HFFc6 (cell line): ENCODE measurements at regions not wholly inside any gene's neighbourhood (a gene's known extent, or its start where the extent isn't known, plus 50 kb on each side); places are given as distances from the start of the nearest gene placed in this dataset.

Experiments used
- DNase-seq: peaks from one replicate; pipeline ENCODE4 v3.0.0-alpha.2; 2018
- H3K27ac Mint-ChIP-seq: 2 replicates; pipeline ENCODE4 v1.8.0; 2020; ENCODE audit warnings: mild to moderate bottlenecking, mixed read lengths
- H3K27me3 Mint-ChIP-seq: 2 replicates; pipeline ENCODE4 v1.8.0; 2021; ENCODE audit warnings: mild to moderate bottlenecking, moderate library complexity, mixed read lengths; ENCODE audit not compliant: insufficient read depth
- H3K36me3 Mint-ChIP-seq: 2 replicates; pipeline ENCODE4 v1.8.0; 2021; ENCODE audit warnings: low read depth, mixed read lengths
- H3K4me1 Mint-ChIP-seq: 2 replicates; pipeline ENCODE4 v1.8.0; 2020; ENCODE audit warnings: low read depth, mixed read lengths
- H3K4me3 Mint-ChIP-seq: 2 replicates; pipeline ENCODE4 v1.8.0; 2020; ENCODE audit warnings: mild to moderate bottlenecking, moderate library complexity, mixed read lengths
- H3K9me3 Mint-ChIP-seq: 2 replicates; pipeline ENCODE4 v1.8.0; 2020; ENCODE audit warnings: mild to moderate bottlenecking, mixed read lengths
- TF ChIP-seq, protein P1 (sequence below): fragments of 200-600 bp; sonication (generic); IDR thresholded peaks from 2 replicates; pipeline ENCODE4 v1.5.0; 2021; ENCODE audit warnings: antibody characterized with exemption, mild to moderate bottlenecking

DNA sequence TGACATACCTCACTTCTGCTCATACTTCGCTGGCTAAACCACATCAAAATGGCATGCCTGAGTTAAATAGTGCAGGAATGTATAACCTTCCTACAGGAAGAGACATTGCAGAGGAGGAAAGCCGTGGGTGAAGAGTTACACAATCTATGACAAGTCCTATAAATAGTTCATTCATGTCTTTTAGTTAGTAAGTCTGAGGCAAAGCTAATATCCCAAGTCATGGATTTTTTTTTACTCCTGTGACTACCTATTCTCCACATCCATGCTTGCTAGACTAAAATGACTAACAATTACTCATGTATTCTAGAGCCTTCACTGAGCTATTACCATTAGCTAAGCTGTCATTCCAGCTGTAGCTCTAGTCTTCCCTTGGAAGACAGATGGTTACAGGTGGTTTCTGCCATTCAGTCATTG lies 391.3 kb downstream of the NR2F1-AS1 start:
- Mint-ChIP-seq H3K36me3 (no peaks in the 10 kb centered on the region), H3K9me3 (no peaks in the 10 kb centered on the region), H3K27me3 (peaks cover 1% of the 10 kb centered on the region; the same call in 1 of the 2 replicates), H3K4me3 (peak overlapping the region; percentile 28; the same call in 1 of the 2 replicates), H3K4me1 (peaks cover 92% of the 10 kb centered on the region), H3K27ac (peak overlapping the region; percentile 20)
- peak; percentile 95 for DNase-seq
- TF ChIP-seq, protein P1, sequence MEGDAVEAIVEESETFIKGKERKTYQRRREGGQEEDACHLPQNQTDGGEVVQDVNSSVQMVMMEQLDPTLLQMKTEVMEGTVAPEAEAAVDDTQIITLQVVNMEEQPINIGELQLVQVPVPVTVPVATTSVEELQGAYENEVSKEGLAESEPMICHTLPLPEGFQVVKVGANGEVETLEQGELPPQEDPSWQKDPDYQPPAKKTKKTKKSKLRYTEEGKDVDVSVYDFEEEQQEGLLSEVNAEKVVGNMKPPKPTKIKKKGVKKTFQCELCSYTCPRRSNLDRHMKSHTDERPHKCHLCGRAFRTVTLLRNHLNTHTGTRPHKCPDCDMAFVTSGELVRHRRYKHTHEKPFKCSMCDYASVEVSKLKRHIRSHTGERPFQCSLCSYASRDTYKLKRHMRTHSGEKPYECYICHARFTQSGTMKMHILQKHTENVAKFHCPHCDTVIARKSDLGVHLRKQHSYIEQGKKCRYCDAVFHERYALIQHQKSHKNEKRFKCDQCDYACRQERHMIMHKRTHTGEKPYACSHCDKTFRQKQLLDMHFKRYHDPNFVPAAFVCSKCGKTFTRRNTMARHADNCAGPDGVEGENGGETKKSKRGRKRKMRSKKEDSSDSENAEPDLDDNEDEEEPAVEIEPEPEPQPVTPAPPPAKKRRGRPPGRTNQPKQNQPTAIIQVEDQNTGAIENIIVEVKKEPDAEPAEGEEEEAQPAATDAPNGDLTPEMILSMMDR, result no peak

DNA sequence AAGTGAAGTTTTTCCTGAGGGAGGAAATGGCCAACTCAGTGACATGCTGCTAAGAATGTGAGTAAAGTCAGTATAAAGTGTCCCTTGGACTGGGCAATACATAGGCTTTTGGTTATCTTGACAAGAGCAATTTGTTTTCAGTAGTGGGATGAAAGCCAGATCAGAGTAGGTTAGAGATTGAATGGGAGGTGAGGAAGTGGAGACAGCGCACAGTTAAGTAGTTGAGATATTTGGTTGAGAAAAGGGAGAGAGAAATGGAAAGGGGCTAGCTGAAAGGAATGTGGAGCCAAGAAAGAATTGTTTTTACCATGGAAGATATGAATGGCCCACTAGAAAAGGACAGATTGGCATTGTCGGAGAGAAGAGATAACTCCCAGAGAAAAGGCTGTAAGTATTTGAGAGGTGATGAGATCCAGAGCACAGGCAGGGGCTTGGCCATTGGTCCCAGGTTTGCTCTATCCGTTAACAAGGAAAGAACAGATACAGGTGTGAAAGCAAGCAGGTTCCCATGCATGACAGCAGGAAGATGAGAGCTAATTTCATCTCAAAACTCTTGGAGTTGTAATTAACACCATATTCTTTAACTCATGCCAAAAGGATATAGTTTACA lies 392.0 kb downstream of the NR2F1-AS1 start:
- TF ChIP-seq, protein P1, result no peak
- peaks cover 85% of the 10 kb centered on the region for H3K4me1 Mint-ChIP-seq
- H3K27ac Mint-ChIP-seq, result peak overlapping the region; percentile 20; the same call in 1 of the 2 replicates
- no peak for DNase-seq
- peaks cover 1% of the 10 kb centered on the region; the same call in 1 of the 2 replicates for H3K27me3 Mint-ChIP-seq
- H3K36me3 Mint-ChIP-seq, result no peaks in the 10 kb centered on the region
- no peak overlapping the region for H3K4me3 Mint-ChIP-seq
- H3K9me3 Mint-ChIP-seq, result no peaks in the 10 kb centered on the region

DNA sequence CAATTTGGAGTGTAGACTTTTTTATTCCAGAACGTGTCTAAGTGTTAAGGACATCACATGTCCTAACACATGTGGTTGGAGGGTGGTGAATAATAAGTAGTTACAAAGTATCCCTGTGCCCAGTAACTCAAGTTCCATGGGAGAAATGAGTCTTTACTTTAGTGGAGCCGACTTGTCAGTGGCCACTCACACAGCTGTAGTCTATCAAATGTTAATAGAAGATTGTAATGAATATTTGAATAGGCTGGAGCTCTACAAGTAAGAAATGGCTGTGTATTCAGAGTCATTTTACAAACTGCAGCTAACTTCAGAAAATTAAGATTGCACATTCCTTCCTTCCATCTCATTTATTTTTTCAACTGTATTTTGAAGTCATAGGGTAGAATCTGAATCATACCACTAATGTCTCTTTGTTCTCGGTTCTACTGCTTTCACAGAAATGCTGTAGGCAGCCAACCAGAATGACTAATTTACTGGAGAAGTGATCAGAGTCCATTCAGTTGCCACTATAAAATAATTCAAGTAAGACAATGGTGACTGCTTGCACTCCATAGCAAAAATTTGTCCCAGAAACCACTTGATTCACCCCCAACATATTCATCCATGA lies 394.8 kb downstream of the NR2F1-AS1 start:
- DNase-seq, result peak; percentile 81
- Mint-ChIP-seq H3K4me3 (peak overlapping the region; percentile 39; the same call in 1 of the 2 replicates), H3K27ac (peak overlapping the region; percentile 69), H3K36me3 (no peaks in the 10 kb centered on the region), H3K27me3 (peaks cover 1% of the 10 kb centered on the region; the same call in 1 of the 2 replicates), H3K9me3 (no peaks in the 10 kb centered on the region), H3K4me1 (peaks cover 57% of the 10 kb centered on the region)
- TF ChIP-seq, protein P1, result no peak

DNA sequence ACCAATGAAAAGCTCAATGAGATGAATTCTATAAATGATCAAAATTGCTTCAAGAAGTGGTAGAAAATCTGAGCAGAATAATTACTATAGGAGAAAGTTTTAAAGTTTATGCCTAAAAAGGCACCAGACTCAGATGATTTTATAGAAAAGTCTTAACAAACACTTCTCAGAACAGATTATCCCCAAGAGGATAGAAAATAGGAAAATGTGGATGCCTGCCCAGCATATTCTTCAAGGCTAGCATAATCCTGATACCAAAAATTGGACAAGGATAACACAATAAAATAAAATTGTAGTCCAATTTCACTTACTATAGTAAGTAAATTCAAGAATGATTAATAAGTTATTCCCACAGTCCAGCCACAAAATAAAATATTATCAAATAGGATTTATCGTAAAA lies 397.0 kb downstream of the NR2F1-AS1 start:
- TF ChIP-seq, protein P1, result no peak
- DNase-seq, result no peak
- H3K27me3 Mint-ChIP-seq, result peaks cover 1% of the 10 kb centered on the region; the same call in 1 of the 2 replicates
- no peaks in the 10 kb centered on the region for H3K9me3 Mint-ChIP-seq
- peaks cover 35% of the 10 kb centered on the region for H3K4me1 Mint-ChIP-seq
- H3K36me3 Mint-ChIP-seq, result no peaks in the 10 kb centered on the region
- no peak overlapping the region for H3K4me3 Mint-ChIP-seq
- no peak overlapping the region for H3K27ac Mint-ChIP-seq

DNA sequence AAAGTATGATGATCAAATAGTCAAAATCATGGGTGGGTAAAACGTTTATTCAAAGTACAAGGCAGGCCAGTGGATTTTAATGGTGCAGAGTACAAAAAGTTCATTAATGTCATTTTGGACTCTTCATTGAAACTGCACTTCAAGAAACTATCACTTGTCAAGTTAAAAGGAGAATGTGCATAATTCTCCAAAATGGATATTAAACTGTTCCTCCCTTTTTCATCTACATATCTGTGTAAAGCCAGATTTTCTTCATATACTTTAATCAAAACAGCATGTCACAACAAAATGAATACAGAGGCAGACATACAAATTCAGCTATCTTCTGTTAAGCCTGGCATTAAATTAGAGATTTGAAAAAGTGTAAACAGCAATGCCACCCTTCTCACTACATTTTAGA lies 401.6 kb downstream of the NR2F1-AS1 start:
- TF ChIP-seq, protein P1, result no peak
- Mint-ChIP-seq H3K4me3 (no peak overlapping the region), H3K27ac (no peak overlapping the region), H3K4me1 (no peaks in the 10 kb centered on the region), H3K9me3 (no peaks in the 10 kb centered on the region), H3K27me3 (no peaks in the 10 kb centered on the region), H3K36me3 (peaks cover 5% of the 10 kb centered on the region)
- no peak for DNase-seq
